HG03575 (cell line): ENCODE measurements at regions not wholly inside any gene's neighbourhood (a gene's known extent, or its start where the extent isn't known, plus 50 kb on each side); places are given as distances from the start of the nearest gene placed in this dataset.
"Not testable (repeated sequence)": the region's sequence is repeated elsewhere in the genome, so short reads cannot be mapped to it uniquely, and the experiment has no call there.

Source experiments
- ATAC-seq: cut with Tn5 transposase; IDR thresholded peaks from one replicate; pipeline ENCODE4 v1.9.1; 2021; ENCODE audit not compliant: unreplicated experiment, insufficient number of reproducible peaks, low FRiP score; ENCODE audit errors: extremely low read depth

DNA sequence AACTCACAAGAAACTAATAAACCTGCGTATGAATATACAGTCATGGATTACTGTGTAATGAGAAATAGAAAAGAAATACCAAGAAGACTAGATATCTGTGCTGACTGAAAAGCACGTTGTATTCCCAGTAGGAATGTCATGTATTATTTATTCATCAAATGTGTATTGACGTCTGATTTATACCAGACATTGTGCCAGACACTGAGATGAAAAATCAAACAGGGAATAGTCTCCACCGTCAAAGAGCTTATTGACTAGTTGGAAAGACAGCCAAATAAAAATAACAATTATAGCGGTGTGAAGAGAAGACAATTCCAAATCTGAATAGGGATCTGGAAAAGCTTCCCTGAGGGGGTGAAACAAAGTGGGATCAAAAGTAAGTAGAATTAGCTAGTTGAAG lies 687.6 kb downstream of the C4orf33 start:
- no peak for ATAC-seq

DNA sequence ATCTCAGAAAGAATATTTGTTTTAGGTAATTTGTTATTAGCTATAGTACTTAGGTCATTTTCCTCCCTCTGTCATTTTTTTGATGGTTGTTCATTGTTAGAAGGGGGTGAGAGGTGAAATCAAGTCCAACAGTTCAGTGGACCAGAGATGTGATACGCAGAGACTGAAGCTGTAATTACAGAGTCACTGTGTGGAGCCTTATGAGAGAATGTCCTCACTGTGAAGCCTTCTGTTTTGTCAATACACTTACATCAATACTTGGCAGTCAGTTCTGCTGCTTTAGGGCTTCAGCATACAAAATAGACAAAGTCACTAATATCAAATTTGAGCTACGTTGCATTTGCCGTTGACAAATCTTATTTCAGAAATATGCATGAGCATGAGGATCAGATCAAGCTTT lies 692.5 kb downstream of the C4orf33 start:
- ATAC-seq = no peak

DNA sequence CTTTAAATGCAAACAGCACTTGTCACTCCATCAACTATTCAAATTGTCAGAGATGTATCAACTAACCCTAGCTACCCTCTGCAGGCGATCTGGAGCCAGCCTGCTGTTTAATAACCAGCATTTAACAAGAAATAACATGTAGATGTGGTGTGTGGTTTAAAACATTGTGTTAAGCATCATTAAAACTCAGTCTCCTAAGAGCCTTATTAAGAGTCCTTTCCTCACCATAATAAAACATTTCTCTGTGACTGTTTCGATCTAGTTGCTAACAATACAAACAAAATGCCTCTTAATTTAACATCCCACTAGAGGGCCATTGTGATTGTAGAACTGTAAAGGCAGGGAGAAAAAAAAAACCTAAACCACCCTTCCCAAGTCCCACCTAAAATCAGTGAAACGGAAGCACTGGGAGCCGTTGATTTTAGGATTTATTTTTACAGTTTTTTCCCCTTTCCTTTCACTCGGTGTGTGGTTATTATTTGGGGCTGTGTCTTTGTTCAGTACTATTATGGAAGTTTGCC lies 708.6 kb downstream of the C4orf33 start:
- no peak for ATAC-seq

DNA sequence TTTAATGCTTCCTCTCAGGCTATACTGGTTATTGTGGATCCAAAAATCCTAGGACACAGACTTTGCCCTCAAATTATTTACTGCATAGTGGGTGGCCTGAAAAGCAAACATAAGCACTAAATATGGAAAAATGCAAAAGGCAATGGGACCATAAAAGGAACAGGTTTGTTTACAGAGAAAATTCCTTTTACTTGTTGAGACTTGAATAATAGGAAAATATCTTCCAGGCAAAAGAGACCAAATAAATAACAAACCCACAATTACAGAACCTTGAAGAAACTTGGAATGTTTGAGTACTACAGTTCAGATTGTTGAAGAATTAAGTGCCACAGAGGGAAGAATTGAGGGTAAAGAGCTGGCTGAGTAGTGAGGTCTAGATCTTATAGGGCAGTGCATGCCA lies 711.0 kb downstream of the C4orf33 start:
- ATAC-seq = no peak

DNA sequence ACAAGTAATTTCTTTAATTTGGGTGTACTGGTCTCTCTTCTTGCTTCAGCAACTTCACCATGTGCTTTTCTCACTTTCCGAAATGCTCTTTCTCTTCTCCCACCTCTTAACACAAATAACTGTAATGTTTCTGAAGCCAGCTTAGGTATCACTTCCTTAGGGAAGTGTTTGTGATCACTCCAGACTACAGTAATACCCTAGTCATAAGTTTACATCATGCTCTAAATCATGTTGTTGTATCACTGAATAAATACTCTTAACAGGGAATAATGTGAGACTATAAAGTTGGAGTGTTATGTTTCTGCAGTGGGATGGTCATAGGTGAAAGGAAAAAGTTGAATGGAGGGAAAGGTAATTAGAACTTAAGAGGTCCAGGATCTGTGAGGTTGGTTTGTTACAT lies 712.3 kb downstream of the C4orf33 start:
- ATAC-seq = no peak

DNA sequence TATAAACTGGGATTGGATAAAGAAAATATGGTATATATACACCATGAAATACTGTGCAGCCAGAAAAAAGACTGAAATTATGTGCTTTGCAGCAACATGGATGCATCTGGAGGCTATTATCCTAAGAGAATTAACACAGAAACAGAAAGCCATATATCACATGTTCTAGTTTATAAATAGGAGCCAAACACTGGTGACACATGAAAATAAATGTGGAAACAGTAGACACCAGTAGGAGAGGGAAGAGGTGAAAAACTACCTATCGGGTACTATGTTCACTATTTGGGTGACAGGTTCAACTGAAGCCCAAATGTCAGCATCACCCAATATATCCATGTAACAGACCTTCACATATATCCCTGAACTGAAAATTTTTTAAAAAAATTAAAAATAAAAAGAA lies 725.1 kb downstream of the C4orf33 start:
- ATAC-seq = no peak

DNA sequence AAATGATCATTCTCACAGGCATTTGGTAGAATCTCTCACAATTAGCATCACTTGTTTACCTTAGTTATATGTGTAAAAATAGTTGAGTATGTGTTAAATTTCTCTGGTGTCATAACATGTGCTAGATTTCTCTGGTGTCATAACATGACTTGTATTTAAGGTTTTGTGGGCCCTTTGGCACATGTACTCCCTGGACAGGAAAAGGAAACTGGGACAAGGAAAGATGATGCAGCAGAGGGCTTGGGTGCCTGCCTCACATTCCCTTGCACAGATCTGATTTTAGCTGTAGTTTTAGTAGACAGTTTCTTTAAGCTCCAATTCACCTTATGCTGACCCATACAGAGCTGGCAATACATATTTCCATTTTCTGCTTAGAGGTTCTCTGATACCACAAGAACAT lies 726.0 kb downstream of the C4orf33 start:
- ATAC-seq = no peak

DNA sequence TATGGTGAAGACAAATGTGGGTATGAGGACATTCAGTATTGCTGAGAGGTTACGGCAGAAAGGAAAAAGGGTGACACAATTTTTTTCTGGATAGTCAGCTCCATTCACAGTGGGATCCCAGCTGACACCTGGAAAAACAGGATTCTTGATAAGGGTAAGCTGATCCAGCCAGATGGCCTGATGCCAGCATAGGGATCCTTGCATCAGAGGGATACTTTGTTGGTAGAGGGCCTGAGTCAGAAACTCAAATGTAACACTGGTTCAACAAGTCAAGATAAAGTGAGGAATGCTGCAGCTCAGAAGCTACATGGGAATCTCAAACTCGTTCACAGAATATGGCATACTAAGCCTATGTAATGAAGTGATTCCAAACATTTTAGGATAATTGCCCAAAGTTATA lies 726.7 kb downstream of the C4orf33 start:
- ATAC-seq = no peak

DNA sequence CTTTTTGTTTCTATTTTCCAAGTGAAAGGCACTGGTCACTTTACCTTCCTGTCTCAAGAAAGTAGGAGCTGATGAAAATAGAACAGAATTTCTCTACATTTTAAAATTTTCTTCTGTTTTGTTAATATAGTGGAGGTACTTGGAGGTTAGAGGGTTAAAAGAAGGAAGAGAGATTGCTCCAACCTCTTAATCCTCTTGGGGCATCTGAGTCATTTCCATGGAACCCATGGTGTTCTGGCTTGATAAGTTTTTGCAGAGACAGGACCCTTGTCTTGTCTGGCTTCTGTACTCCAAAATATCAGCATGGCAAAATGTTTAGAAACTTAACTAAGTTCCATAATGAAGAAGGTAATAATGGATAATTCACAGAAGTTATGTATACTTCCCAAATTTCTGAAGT lies 727.2 kb downstream of the C4orf33 start:
- no peak for ATAC-seq

DNA sequence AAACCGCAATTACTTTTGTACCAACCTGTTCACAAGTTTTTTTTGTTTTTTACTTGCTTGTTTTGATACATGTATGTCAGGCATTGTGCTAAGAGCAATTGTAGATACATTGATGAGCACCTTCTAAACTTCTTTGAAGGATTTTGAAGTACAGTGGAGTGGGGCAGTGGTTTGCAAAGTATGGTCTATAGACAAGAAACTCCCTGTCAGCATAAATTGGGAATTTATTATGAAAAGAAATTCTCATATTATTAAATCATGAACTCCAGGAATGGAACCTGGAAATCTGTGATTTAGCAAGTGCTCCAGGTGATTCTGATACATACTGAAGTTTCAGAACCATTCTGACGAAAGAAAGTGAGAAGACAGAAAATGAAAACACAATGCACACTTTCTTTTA lies 733.4 kb downstream of the C4orf33 start:
- ATAC-seq = no peak

DNA sequence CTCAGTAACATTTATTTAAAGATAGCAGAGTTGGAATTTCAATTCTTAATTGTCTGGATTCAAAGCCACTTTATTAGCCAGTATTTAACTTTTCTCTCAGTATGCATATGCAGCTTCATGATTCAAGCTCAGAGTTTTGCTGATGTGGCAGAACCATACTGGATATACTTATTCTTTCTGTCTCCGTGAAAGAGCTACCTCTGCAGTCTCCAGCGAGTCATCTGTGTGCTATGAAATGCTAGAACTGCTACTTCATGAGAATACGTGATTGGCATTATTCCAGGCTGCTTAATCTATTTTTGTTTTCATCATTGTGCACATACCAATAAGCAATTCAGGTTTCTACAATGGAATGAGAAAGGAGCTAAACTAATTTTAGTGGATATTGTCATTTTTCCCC lies 743.7 kb downstream of the C4orf33 start:
- ATAC-seq = no peak

DNA sequence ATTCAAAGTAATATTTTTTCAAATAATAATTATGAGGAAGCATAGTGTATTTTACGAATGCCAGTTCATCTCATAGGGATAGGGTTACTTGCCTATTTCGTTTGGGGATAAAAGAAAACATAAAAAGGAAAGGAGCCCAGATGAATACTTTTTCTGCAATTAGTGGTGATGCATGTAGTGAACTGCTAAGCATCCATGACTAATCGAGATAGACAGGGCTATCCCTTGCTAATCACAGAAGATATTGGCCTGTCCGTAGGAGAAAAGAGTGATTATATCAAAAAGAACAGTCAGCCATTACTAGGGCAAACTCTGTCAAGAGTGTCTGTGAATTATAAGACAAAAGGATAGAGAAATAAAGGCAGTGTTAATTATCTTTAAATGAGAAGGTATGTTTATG lies 746.1 kb downstream of the C4orf33 start:
- ATAC-seq = no peak

DNA sequence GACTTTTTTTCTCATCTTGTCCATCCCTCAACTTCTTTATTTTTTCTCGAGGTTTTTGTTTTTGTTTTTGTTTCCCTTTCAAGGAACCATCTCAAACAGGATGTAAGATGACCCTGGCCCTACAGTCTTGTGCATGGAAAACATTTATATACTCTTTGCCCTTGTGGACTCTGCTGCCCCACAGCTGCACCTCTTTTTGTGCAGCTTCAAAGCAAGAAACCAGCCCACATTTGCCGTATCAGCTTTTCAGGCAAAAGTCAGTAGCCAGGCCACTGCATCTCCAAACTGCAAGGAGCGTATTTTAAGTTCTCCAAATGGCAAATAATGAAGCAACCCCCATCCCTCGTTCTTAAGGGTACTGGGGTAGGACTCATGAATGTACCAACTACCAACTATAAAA lies 756.5 kb downstream of the C4orf33 start:
- no peak for ATAC-seq

DNA sequence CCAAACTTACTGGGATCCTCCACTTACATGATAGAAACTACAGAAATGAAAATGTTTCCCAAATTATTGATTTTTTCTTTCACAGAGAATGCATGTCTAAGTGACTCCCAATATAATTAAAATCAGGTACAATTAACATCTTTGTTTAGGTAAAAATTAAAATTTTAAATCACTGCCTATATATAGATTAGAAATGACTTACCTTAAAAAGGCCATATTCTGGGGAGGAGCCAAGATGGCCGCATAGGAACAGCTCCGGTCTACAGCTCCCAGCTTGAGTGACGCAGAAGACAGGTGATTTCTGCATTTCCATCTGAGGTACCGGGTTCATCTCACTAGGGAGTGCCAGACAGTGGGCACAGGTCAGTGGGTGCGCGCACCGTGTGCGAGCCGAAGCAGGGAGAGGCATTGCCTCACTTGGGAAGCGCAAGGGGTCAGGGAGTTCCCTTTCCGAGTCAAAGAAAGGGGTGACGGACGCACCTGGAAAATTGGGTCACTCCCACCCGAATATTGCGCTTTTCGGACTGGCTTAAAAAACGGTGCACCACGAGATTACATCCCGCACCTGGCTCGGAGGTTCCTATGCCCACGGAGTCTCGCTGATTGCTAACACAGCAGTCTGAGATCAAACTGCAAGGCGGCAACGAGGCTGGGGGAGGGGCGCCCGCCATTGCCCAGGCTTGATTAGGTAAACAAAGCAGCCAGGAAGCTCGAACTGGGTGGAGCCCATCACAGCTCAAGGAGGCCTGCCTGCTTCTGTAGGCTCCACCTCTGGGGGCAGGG lies 757.9 kb downstream of the C4orf33 start:
- ATAC-seq = not testable (repeated sequence)

DNA sequence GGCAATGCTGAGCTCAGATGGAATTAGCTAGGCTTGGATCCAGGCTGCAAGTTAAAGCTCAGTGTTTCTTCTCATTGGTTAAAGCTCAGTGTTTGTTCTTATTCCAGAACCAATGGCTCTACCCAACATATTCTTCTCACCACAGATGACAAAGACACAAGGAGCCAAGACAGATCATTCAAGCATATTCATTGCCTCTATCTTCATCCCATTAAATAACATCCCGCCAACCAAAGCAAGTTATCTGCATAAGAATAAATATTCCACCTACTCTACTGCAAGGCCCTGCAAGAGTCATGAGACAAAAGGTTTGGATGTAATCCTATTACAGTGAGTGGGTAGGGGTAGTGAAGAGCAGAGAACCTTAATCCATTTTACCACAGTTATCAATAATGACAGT lies 766.5 kb downstream of the C4orf33 start:
- no peak for ATAC-seq

DNA sequence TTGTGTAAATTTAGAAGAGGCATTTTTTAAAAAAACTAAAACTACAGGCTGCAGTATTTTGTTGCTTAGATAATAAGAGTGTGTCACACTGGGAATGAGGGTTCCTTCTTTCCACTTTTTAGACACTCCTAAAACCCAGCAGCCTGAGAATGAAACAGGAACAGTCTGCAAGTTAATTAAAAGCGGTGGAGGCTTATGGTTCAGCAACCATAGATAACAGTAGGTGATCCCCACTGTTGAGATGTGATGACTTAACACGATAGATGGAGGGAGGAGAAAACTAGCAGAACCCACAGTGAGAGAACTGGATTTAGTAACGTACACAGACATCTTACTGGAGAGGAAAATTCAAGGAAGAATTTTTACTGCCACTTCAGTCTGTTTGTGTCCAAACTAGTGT lies 767.3 kb downstream of the C4orf33 start:
- ATAC-seq = no peak

DNA sequence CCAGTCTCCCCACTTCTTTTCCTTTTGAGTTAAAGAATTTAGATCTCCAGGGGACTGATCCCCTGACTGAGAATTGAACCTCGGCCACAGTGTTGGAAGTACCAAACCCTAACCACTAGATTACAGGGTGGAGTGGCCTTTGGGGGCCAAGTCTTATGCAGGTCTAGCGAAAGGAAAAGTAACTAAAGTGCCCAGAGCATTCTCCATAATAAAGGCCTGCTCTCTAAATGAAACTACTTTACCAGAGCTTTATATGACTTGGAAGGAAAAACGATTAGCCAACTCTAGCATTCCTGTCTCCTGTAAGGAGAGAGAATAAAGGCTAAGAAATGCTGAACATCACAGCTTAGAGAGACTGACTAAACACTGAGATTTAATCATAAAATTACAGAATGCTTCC lies 788.0 kb downstream of the C4orf33 start:
- no peak for ATAC-seq

DNA sequence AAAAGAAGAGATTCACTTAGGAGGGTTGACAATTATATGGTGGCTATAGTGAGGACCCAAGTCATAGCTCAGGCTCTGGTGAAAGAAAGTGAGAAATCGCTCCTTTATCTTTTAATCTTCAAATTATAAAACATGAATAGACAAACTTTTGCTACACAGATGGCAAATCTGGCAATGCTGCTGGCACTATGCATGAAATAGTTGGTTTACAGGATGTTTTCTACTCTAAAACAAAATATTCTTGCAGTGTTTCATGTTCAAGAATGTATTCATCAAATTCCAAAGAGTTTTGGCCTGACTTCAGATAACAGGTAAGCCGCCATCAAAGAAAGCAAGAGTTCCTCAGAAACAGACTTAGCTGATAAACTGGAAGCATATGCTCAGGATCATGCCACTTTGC lies 801.2 kb downstream of the C4orf33 start:
- no peak for ATAC-seq

DNA sequence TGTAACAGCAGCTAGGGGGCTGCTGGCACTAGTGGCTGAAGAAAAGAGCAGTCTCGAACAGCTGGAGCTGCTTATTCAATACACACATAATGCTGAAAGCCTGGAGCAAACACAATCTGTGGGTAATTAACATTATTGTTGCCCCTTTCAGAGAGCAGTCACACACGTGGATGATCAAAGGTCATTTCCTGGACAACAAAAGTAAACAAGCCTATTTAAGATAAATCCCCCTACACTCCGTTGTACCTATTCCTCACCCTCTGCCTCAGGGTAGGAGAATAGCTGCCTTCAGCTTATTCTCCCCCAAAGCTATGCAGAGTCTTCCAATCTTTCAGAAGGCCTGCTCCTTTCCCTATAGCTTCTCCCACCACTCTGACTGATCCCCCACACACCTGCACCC lies 803.9 kb downstream of the C4orf33 start:
- no peak for ATAC-seq

DNA sequence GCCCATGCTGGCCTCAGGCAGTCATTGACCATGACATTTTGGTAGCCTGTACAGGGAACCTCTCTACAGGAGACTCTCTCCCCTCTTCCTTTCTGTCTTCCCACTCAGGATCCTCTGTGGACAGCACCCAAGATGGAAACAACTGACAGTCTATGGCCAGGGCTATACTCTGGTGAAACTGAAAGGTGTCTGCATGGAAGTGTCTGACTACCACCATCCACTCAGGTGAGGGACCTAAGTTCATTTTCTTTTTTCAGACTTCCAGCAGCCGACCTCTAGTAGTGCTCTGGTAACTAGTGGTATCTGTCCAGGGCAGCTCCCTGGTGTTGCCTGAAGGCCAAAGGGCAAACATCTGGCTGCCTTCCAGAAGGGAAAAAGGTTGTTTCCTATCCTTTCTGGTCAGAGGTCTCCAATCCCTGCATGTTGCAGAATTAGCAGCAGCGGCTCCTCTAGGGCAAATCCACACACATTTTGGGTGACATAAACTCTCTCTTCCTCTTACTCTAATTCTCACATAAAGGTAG lies 804.5 kb downstream of the C4orf33 start:
- no peak for ATAC-seq

DNA sequence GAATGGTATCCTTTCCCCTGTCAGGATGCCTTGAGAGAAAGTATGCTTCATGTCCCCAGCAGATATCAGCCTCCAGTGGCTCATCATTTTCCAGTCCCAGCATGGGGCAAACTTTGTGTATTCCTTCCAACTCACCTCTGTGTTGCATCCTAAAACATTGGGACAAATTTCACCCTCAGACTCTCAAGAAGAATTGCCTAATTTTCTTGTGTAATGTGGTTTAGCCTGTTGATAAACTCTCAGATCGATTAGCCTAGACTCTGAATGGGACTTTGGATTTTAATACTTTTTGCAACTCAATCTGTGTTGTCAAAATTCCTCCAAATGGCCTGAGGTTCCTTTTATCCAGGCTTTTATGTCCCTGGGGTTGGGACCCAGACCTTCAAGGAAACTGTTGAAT lies 805.3 kb downstream of the C4orf33 start:
- ATAC-seq = no peak
